Liver (tissue), 8 donors: ENCODE measurements at regions not wholly inside any gene's neighbourhood (a gene's known extent, or its start where the extent isn't known, plus 50 kb on each side); places are given as distances from the start of the nearest gene placed in this dataset.

Experiments used
- DNase-seq: peaks from one replicate; pipeline ENCODE4 v3.0.0-alpha.2; 2017; ENCODE audit warnings: low spot score
- H3K27ac ChIP-seq, 2 donors: one replicate each; pipeline ENCODE4 v1.7.0; 2013; ENCODE audit warnings: inconsistent platforms in 2 of 2, low read length in 2 of 2, control low read depth in 1 of 2, low read depth in 1 of 2, mild to moderate bottlenecking in 1 of 2
- H3K27me3 ChIP-seq, 4 donors: one replicate each; pipeline versions ENCODE4 v1.6.1 to v1.7.0; 2013; ENCODE audit warnings: low read length in 3 of 4, inconsistent platforms in 1 of 4, mild to moderate bottlenecking in 1 of 4, moderate library complexity in 1 of 4; ENCODE audit not compliant: control insufficient read depth in 4 of 4, insufficient read depth in 4 of 4
- H3K36me3 ChIP-seq, 4 donors: one replicate each; pipeline versions ENCODE4 v1.6.1 to v1.7.0; 2013; ENCODE audit warnings: low read length in 3 of 4, mild to moderate bottlenecking in 3 of 4, low read depth in 1 of 4, moderate library complexity in 1 of 4; ENCODE audit not compliant: control insufficient read depth in 4 of 4, insufficient read depth in 3 of 4
- H3K4me1 ChIP-seq, 4 donors: one replicate each; pipeline versions ENCODE4 v1.6.1 to v1.7.0; 2013; ENCODE audit warnings: low read length in 3 of 4, mild to moderate bottlenecking in 3 of 4, moderate library complexity in 1 of 4; ENCODE audit not compliant: control insufficient read depth in 4 of 4, insufficient read depth in 4 of 4
- H3K4me3 ChIP-seq, 3 donors: one replicate each; pipeline versions ENCODE4 v1.6.1 to v1.7.0; 2013; ENCODE audit warnings: low read length in 3 of 3, control low read depth in 1 of 3, low read depth in 1 of 3, mild to moderate bottlenecking in 1 of 3
- H3K9ac ChIP-seq, 2 donors: one replicate each; pipeline ENCODE4 v1.7.0; 2013; ENCODE audit warnings: low read length in 2 of 2, mild to moderate bottlenecking in 2 of 2, moderate library complexity in 2 of 2, control low read depth in 1 of 2, low read depth in 1 of 2
- H3K9me3 ChIP-seq, 4 donors: one replicate each; pipeline versions ENCODE4 v1.6.1 to v1.7.0; 2013; ENCODE audit warnings: low read length in 3 of 4; ENCODE audit not compliant: control insufficient read depth in 4 of 4
- EGR1 ChIP-seq, 2 donors: IDR thresholded peaks; 2 replicates each; pipeline ENCODE4 v1.6.1; 2016 to 2018; ENCODE audit warnings: antibody characterized with exemption in 2 of 2, low read depth in 2 of 2
- FOXA1 ChIP-seq: IDR thresholded peaks from 2 replicates; pipeline ENCODE4 v1.6.1; 2016; ENCODE audit warnings: antibody characterized with exemption
- FOXA2 ChIP-seq: IDR thresholded peaks from 2 replicates; pipeline ENCODE4 v1.6.1; 2016; ENCODE audit warnings: antibody characterized with exemption
- GABPA ChIP-seq, 2 donors: IDR thresholded peaks in 1 of 2; conservative IDR thresholded peaks in 1 of 2; 2 replicates each; pipeline ENCODE4 v1.6.1; 2016; ENCODE audit warnings: antibody characterized with exemption in 2 of 2, mild to moderate bottlenecking in 1 of 2, moderate library complexity in 1 of 2
- HNF4A ChIP-seq, 2 donors: conservative IDR thresholded peaks; 2 replicates each; pipeline ENCODE4 v1.6.1; 2016; ENCODE audit warnings: antibody characterized with exemption in 2 of 2, mild to moderate bottlenecking in 2 of 2
- HNF4G ChIP-seq: IDR thresholded peaks from 2 replicates; pipeline ENCODE4 v1.6.1; 2016; ENCODE audit warnings: antibody characterized with exemption
- JUND ChIP-seq, 2 donors: IDR thresholded peaks; 2 replicates each; pipeline ENCODE4 v1.6.1; 2016; ENCODE audit warnings: antibody characterized with exemption in 2 of 2
- NR2F2 ChIP-seq: IDR thresholded peaks from 2 replicates; pipeline ENCODE4 v1.6.1; 2016; ENCODE audit warnings: antibody characterized with exemption
- RAD21 ChIP-seq, 2 donors: IDR thresholded peaks; 2 replicates each; pipeline ENCODE4 v1.6.1; 2016; ENCODE audit warnings: antibody characterized with exemption in 2 of 2, mild to moderate bottlenecking in 2 of 2
- RXRA ChIP-seq, 2 donors: IDR thresholded peaks; 2 replicates each; pipeline ENCODE4 v1.6.1; 2017 to 2018; ENCODE audit warnings: antibody characterized with exemption in 2 of 2, mild to moderate bottlenecking in 1 of 2
- SP1 ChIP-seq: IDR thresholded peaks from 2 replicates; pipeline ENCODE4 v1.6.1; 2018; ENCODE audit warnings: antibody characterized with exemption, mild to moderate bottlenecking
- TAF1 ChIP-seq: conservative IDR thresholded peaks from 2 replicates; pipeline ENCODE4 v1.6.1; 2016; ENCODE audit warnings: antibody characterized with exemption, mild to moderate bottlenecking
- YY1 ChIP-seq: IDR thresholded peaks from 2 replicates; pipeline ENCODE4 v1.6.1; 2016; ENCODE audit warnings: antibody characterized with exemption, mild to moderate bottlenecking
- WGBS: extraction: QIAGEN DNeasy Blood & Tissue Kit; methylation state at CpG from one replicate; pipeline ENCODE4 v1.1.7; 2013; 5-methylcytosine and 5-hydroxymethylcytosine counted together
- TF ChIP-seq, protein P1 (sequence below): IDR thresholded peaks from 2 replicates; pipeline ENCODE4 v1.6.1; 2016; ENCODE audit warnings: antibody characterized with exemption, mild to moderate bottlenecking
- TF ChIP-seq, protein P2 (sequence below): IDR thresholded peaks from 2 replicates; pipeline ENCODE4 v1.6.1; 2016; ENCODE audit warnings: antibody characterized with exemption
- TF ChIP-seq, protein P3 (sequence below): IDR thresholded peaks from 2 replicates; pipeline ENCODE4 v1.6.1; 2016; ENCODE audit warnings: antibody characterized with exemption
- TF ChIP-seq, protein P4 (sequence below): IDR thresholded peaks from 2 replicates; pipeline ENCODE4 v1.6.1; 2016; ENCODE audit warnings: antibody characterized with exemption
- TF ChIP-seq, protein P5 (sequence below): fragments of 150-350 bp; IDR thresholded peaks from 2 replicates; pipeline ENCODE4 v1.5.1; 2017; ENCODE audit warnings: improper control_type of control experiment, low read depth, low read length; ENCODE audit not compliant: missing input control
- donor health status: healthy.
- donor health status: healthy.
- donor health status: healthy.
- donor health status: healthy.
- donor health status: healthy.

DNA sequence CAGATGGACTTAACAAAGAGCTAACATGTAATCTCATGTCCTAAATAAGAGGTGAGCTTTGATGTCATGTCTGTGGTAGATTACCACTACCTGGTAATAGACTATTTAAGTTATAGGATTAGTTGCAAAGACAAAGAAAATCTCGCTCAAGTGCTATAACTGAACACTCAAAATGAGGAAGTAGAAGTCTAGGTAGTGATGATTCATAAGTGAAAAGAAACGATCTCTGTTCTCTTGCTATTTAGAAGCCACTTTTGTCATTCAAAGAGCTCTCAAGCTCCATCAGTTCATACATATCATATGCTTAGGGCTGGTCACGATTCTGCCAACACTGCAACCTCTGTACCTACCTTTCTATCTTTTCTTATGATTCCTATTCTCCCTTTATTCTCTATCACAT lies 110.9 kb downstream of the EDEM1 start:
- no peak overlapping the region for H3K9ac ChIP-seq
- H3K27me3 ChIP-seq, result no peaks in the 10 kb centered on the region
- no peak overlapping the region for H3K27ac ChIP-seq
- 68% methylated on average over 3 of the region's 3 CpGs for WGBS
- no peaks in the 10 kb centered on the region for H3K4me1 ChIP-seq
- TF ChIP-seq HNF4G, result no peak
- no peak for TF ChIP-seq RAD21 (IDR thresholded peaks at IDR 0.05)
- TF ChIP-seq, protein P1, sequence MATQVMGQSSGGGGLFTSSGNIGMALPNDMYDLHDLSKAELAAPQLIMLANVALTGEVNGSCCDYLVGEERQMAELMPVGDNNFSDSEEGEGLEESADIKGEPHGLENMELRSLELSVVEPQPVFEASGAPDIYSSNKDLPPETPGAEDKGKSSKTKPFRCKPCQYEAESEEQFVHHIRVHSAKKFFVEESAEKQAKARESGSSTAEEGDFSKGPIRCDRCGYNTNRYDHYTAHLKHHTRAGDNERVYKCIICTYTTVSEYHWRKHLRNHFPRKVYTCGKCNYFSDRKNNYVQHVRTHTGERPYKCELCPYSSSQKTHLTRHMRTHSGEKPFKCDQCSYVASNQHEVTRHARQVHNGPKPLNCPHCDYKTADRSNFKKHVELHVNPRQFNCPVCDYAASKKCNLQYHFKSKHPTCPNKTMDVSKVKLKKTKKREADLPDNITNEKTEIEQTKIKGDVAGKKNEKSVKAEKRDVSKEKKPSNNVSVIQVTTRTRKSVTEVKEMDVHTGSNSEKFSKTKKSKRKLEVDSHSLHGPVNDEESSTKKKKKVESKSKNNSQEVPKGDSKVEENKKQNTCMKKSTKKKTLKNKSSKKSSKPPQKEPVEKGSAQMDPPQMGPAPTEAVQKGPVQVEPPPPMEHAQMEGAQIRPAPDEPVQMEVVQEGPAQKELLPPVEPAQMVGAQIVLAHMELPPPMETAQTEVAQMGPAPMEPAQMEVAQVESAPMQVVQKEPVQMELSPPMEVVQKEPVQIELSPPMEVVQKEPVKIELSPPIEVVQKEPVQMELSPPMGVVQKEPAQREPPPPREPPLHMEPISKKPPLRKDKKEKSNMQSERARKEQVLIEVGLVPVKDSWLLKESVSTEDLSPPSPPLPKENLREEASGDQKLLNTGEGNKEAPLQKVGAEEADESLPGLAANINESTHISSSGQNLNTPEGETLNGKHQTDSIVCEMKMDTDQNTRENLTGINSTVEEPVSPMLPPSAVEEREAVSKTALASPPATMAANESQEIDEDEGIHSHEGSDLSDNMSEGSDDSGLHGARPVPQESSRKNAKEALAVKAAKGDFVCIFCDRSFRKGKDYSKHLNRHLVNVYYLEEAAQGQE, result no peak
- TF ChIP-seq, protein P2, sequence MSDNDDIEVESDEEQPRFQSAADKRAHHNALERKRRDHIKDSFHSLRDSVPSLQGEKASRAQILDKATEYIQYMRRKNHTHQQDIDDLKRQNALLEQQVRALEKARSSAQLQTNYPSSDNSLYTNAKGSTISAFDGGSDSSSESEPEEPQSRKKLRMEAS, result no peak
- no peak for TF ChIP-seq SP1
- TF ChIP-seq, protein P3, sequence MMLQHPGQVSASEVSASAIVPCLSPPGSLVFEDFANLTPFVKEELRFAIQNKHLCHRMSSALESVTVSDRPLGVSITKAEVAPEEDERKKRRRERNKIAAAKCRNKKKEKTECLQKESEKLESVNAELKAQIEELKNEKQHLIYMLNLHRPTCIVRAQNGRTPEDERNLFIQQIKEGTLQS, result no peak
- TF ChIP-seq, protein P4, sequence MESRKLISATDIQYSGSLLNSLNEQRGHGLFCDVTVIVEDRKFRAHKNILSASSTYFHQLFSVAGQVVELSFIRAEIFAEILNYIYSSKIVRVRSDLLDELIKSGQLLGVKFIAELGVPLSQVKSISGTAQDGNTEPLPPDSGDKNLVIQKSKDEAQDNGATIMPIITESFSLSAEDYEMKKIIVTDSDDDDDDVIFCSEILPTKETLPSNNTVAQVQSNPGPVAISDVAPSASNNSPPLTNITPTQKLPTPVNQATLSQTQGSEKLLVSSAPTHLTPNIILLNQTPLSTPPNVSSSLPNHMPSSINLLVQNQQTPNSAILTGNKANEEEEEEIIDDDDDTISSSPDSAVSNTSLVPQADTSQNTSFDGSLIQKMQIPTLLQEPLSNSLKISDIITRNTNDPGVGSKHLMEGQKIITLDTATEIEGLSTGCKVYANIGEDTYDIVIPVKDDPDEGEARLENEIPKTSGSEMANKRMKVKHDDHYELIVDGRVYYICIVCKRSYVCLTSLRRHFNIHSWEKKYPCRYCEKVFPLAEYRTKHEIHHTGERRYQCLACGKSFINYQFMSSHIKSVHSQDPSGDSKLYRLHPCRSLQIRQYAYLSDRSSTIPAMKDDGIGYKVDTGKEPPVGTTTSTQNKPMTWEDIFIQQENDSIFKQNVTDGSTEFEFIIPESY, result no peak
- TF ChIP-seq, protein P5, sequence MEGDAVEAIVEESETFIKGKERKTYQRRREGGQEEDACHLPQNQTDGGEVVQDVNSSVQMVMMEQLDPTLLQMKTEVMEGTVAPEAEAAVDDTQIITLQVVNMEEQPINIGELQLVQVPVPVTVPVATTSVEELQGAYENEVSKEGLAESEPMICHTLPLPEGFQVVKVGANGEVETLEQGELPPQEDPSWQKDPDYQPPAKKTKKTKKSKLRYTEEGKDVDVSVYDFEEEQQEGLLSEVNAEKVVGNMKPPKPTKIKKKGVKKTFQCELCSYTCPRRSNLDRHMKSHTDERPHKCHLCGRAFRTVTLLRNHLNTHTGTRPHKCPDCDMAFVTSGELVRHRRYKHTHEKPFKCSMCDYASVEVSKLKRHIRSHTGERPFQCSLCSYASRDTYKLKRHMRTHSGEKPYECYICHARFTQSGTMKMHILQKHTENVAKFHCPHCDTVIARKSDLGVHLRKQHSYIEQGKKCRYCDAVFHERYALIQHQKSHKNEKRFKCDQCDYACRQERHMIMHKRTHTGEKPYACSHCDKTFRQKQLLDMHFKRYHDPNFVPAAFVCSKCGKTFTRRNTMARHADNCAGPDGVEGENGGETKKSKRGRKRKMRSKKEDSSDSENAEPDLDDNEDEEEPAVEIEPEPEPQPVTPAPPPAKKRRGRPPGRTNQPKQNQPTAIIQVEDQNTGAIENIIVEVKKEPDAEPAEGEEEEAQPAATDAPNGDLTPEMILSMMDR, result no peak
- TF ChIP-seq GABPA (IDR thresholded peaks at IDR 0.05 in 1 of 2, conservative IDR thresholded peaks at IDR 0.05 in 1 of 2), result no peak
- TF ChIP-seq HNF4A (conservative IDR thresholded peaks at IDR 0.05), result no peak
- no peak for TF ChIP-seq EGR1 (IDR thresholded peaks at IDR 0.05; ENCODE audit: low read depth in 2 of 2)
- TF ChIP-seq YY1, result no peak
- no peak for TF ChIP-seq NR2F2
- no peak for TF ChIP-seq RXRA (IDR thresholded peaks at IDR 0.05)
- TF ChIP-seq JUND (IDR thresholded peaks at IDR 0.05), result no peak
- TF ChIP-seq FOXA1, result no peak
- TF ChIP-seq TAF1, result no peak
- no peak for TF ChIP-seq FOXA2
- H3K36me3 ChIP-seq, result no peaks in the 10 kb centered on the region
- no peak for DNase-seq
- H3K9me3 ChIP-seq, result peaks cover 0 to 2% (median 0%) of the 10 kb centered on the region in 4 donors
- no peak overlapping the region for H3K4me3 ChIP-seq
